ENCODE measurements at regions not wholly inside any gene's neighbourhood (a gene's known extent, or its start where the extent isn't known, plus 50 kb on each side); places are given as distances from the start of the nearest gene placed in this dataset.

- no peak overlapping the region for H3K27ac ChIP-seq
- H3K27me3 ChIP-seq, result no peaks in the 10 kb centered on the region
- intact Hi-C loops (cut with DNase I), result no loop called here
- DNase-seq (peak in 1 of 6 donors; percentile 65), ATAC-seq (peak in 1 of 4 donors; percentile 4), FAIRE-seq (no peak)
- H3K4me3 ChIP-seq, result no peak overlapping the region
- no peaks in the 10 kb centered on the region for H3K9me3 ChIP-seq
- H3K4me1 ChIP-seq, result peaks cover 0 to 12% (median 0%) of the 10 kb centered on the region in 3 donors
- TF ChIP-seq CTCF (IDR thresholded peaks at IDR 0.05), result no peak
- no peaks in the 10 kb centered on the region for H3K36me3 ChIP-seq
- WGBS, 2 donors, result 64 to 67% methylated on average over 20 of the region's 20 CpGs
Observed at GRCh38 chr20:50295762-50296449, 105.3 kb downstream of the CEBPB start.

DNA sequence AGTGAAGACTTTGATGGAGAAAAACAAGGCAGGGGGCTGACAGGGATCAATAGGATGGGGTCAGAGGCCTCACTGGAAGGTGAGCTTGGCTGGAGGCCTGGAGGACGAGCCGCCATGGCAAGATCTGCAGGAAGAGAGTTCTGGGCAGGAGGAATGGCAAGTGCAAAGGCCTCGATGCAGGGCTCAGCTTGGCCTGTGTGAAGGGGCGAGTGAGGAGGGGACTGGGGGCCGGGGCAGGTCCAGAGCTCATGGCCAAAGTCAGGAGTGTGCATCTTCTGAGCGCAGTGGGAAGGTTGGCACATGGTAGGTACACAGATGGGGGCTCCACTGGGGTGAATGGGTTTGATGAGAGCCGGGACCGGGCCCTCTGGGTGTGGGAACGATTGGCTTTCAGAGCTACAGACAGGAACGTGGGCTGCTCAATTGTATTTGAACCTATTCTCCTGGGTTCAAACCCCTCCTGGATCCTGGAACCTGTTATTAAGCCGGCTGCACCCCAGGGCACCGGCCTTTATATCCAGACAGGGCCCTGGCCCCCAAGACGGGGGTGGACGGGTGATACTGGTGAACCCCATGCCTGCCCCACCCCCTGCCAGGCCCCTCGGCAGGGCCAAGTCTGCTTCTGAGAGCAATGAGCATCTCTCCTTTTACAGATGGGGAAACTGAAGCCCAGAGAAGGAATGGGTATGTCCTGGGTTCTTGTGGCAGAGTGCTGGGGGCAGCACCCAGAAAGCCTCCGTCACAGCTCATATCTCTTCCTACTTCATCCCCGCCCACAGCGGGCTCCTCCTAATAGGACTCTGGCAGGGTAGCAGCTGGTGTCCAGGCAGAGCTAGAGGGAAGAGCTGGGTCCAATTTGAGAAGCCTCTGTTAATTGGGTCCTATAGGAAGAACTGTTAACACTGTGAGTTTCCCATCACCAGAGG lies 106.1 kb downstream of the CEBPB start:
- TF ChIP-seq CTCF (IDR thresholded peaks at IDR 0.05), result no peak
- H3K27me3 ChIP-seq, result no peaks in the 10 kb centered on the region
- FAIRE-seq (no peak), DNase-seq (peak in 1 of 6 donors; percentile 44), ATAC-seq (no peak)
- H3K27ac ChIP-seq, result no peak overlapping the region
- H3K9me3 ChIP-seq, result no peaks in the 10 kb centered on the region
- H3K4me1 ChIP-seq, result peaks cover 0 to 12% (median 0%) of the 10 kb centered on the region in 3 donors
- no peak overlapping the region for H3K4me3 ChIP-seq
- WGBS, 2 donors, result 80 to 82% methylated on average over 18 of the region's 18 CpGs
- intact Hi-C loops (cut with DNase I), result no loop called here
- H3K36me3 ChIP-seq, result no peaks in the 10 kb centered on the region

- Histone ChIP-seq H3K27me3 (no peaks in the 10 kb centered on the region), H3K4me3 (no peak overlapping the region), H3K27ac (no peak overlapping the region), H3K4me1 (peaks cover 0 to 2% (median 0%) of the 10 kb centered on the region in 3 donors), H3K36me3 (no peaks in the 10 kb centered on the region), H3K9me3 (no peaks in the 10 kb centered on the region)
- no peak for TF ChIP-seq CTCF (IDR thresholded peaks at IDR 0.05)
- FAIRE-seq (no peak), DNase-seq (no peak), ATAC-seq (peak in 1 of 4 donors; percentile 22)
- WGBS, 2 donors, result 75 to 78% methylated on average over 14 of the region's 14 CpGs
- intact Hi-C loops (cut with DNase I), result no loop called here
Observed at GRCh38 chr20:50297498-50298376, 107.1 kb downstream of the CEBPB start.

DNA sequence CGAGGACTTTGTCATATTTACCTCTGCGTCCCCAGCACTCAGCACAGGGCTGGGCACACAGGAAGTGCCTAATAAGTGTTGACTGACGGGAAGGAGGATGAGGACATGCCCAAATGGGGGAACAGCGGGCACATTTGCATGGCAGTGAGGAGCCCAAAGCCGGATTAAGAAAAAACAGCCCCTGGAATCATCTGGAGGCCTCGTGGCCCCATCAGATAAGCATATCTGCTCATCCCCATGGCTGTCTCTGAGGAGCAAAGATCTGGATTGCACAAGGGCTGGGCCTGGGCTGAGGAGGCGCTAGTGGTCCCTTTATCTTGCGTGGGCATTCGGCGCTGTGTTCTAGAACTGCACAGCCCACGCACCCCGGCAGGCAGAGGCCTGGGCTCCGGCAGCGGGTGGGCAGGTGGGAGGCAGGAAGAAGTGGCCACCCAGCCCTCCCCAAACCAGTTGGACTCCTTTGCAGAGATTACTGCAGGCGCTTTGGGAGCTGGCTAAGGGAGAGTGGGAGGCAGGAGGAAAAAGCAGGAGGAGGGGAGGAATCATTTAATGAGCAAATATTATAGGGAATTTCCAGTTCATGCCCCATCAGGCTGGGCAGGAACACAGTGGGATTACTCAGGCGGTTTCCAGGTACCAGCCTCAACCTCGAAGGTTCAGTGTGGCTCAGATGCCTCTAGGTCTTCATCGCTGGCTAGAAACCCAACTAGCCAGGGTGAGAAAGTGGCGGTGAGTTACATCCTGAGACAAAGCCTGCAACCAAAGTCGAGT lies 108.1 kb downstream of the CEBPB start:
- Histone ChIP-seq H3K27ac (no peak overlapping the region), H3K4me1 (no peaks in the 10 kb centered on the region), H3K36me3 (no peaks in the 10 kb centered on the region), H3K4me3 (no peak overlapping the region), H3K27me3 (no peaks in the 10 kb centered on the region), H3K9me3 (no peaks in the 10 kb centered on the region)
- ATAC-seq (no peak), FAIRE-seq (no peak), DNase-seq (no peak)
- intact Hi-C loops (cut with DNase I), result no loop called here
- TF ChIP-seq CTCF (IDR thresholded peaks at IDR 0.05), result no peak
- 79 to 88% methylated on average over 20 of the region's 20 CpGs for WGBS, 2 donors

All from pancreas (tissue), 10 donors.